HEK293T (cell line): ENCODE measurements at regions not wholly inside any gene's neighbourhood (a gene's known extent, or its start where the extent isn't known, plus 50 kb on each side); places are given as distances from the start of the nearest gene placed in this dataset.

Experiments used
- ARNT ChIP-seq: fragments of 450-650 bp; IDR thresholded peaks from 2 replicates; pipeline ENCODE4 v1.6.1; 2017; ENCODE audit warnings: mild to moderate bottlenecking
- ELF4 ChIP-seq: fragments of 450-650 bp; IDR thresholded peaks from 2 replicates; pipeline ENCODE4 v1.6.1; 2017; ENCODE audit warnings: antibody characterized with exemption
- FOXA1 ChIP-seq: fragments of 450-650 bp; IDR thresholded peaks from 2 replicates; pipeline ENCODE4 v1.6.1; 2016; ENCODE audit warnings: mild to moderate bottlenecking
- FOXM1 ChIP-seq: fragments of 450-650 bp; IDR thresholded peaks from 2 replicates; pipeline ENCODE4 v1.6.1; 2017; ENCODE audit warnings: mild to moderate bottlenecking, borderline replicate concordance
- L3MBTL2 ChIP-seq: fragments of 450-650 bp; conservative IDR thresholded peaks from 2 replicates; pipeline ENCODE4 v1.6.1; 2016; ENCODE audit warnings: mild to moderate bottlenecking
- LEF1 ChIP-seq: fragments of 450-650 bp; IDR thresholded peaks from 2 replicates; pipeline ENCODE4 v1.6.1; 2017; ENCODE audit warnings: mild to moderate bottlenecking, borderline replicate concordance
- NFRKB ChIP-seq: fragments of 450-650 bp; IDR thresholded peaks from 2 replicates; pipeline ENCODE4 v1.6.1; 2016; ENCODE audit warnings: mild to moderate bottlenecking, moderate library complexity
- SP1 ChIP-seq: fragments of 450-650 bp; IDR thresholded peaks from 2 replicates; pipeline ENCODE4 v1.6.1; 2017
- SUZ12 ChIP-seq: fragments of 450-650 bp; IDR thresholded peaks from 2 replicates; pipeline ENCODE4 v1.6.1; 2016; ENCODE audit warnings: mild to moderate bottlenecking
- TARDBP ChIP-seq: fragments of 450-650 bp; IDR thresholded peaks from 2 replicates; pipeline ENCODE4 v1.6.1; 2016
- ZNF384 ChIP-seq: fragments of 450-650 bp; IDR thresholded peaks from 2 replicates; pipeline ENCODE4 v1.6.1; 2016

DNA sequence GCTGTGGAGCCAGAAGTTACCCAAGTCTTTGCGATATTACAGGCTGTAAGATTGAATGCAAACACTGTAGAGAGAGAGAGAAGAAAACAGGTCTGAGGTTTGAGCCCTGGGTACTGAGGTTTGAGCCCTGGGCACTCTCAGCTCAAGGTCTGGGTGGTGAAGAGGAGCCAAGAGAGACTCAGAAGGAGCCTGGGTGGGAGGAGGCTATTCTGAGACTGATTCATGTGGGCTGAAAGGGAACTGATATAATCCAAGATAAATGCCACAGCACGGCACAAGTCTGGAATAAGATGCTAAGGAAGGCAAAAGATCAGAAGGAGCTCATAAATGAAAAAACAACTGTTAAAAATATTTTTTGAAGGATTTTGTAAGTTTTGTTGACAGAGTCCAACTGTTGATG, 407.6 kb upstream of the HS6ST1 start:
- no peak for TF ChIP-seq NFRKB
- TF ChIP-seq SUZ12, result no peak
- TF ChIP-seq ARNT, result no peak
- TF ChIP-seq ZNF384, result no peak
- TF ChIP-seq FOXA1, result no peak
- TF ChIP-seq SP1, result no peak
- no peak for TF ChIP-seq TARDBP
- no peak for TF ChIP-seq FOXM1
- no peak for TF ChIP-seq ELF4
- no peak for TF ChIP-seq L3MBTL2
- no peak for TF ChIP-seq LEF1
